C4-2B (cell line): ENCODE measurements at regions not wholly inside any gene's neighbourhood (a gene's known extent, or its start where the extent isn't known, plus 50 kb on each side); places are given as distances from the start of the nearest gene placed in this dataset.
A peak's percentile ranks its signal among the peaks of the same experiment; 100 is the strongest.

ENCODE experiments used
- ZFX ChIP-seq: fragments of 450-650 bp; IDR thresholded peaks from 2 replicates; pipeline ENCODE4 v1.6.1; 2017
- TF ChIP-seq, protein P1 (sequence below): fragments of 450-650 bp; conservative IDR thresholded peaks from 2 replicates; pipeline ENCODE4 v1.5.1; 2017; ENCODE audit warnings: mild to moderate bottlenecking

DNA sequence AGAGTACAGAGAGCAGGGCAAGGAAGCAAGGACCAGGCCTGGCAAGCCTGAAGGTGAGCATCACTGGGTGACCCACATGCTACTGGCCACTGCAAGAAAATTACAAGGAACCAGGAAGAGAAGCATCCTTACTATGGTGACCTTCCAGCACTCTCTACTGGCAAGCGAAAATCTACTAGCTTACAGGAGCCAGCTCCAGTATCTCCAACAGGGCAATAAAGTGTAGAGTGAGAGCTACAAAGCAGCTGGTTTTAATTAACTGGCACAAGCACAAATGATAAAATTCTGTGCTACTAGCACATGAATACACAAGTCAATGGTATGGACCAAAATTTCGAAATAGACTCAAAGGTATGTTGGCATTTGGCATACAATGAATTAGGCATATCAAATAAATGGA is 113.3 kb upstream of the CAST start:
- TF ChIP-seq, protein P1, sequence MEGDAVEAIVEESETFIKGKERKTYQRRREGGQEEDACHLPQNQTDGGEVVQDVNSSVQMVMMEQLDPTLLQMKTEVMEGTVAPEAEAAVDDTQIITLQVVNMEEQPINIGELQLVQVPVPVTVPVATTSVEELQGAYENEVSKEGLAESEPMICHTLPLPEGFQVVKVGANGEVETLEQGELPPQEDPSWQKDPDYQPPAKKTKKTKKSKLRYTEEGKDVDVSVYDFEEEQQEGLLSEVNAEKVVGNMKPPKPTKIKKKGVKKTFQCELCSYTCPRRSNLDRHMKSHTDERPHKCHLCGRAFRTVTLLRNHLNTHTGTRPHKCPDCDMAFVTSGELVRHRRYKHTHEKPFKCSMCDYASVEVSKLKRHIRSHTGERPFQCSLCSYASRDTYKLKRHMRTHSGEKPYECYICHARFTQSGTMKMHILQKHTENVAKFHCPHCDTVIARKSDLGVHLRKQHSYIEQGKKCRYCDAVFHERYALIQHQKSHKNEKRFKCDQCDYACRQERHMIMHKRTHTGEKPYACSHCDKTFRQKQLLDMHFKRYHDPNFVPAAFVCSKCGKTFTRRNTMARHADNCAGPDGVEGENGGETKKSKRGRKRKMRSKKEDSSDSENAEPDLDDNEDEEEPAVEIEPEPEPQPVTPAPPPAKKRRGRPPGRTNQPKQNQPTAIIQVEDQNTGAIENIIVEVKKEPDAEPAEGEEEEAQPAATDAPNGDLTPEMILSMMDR, result peak; percentile 3
- TF ChIP-seq ZFX, result no peak
